ENCODE measurements at regions not wholly inside any gene's neighbourhood (a gene's known extent, or its start where the extent isn't known, plus 50 kb on each side); places are given as distances from the start of the nearest gene placed in this dataset.

DNA sequence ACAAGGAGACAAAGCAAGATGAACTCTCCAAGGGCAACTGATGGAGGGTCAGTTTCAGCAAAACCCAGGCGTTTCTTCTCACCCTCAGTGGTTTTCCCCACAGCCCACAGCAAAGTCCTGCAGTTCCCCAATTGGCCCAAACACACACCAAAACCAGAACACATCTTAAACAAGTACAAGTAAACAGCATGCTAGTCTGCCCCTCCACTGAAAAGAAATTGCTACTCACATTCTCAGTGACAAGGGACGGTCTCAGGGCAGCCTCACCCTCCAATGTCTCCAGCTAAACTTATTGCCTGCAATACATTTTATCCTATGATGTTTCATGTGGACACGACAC lies 300.6 kb upstream of the IRX3 start:
- no peak overlapping the region for H3K4me3 ChIP-seq (ENCODE audit: low read depth, low read length)
- DNase-seq (ENCODE audit: low read depth): no peak
- no peak for TF ChIP-seq POLR2A (IDR thresholded peaks at IDR 0.05; ENCODE audit: extremely low read depth, insufficient read length)
- TF ChIP-seq MYC (IDR thresholded peaks at IDR 0.05; ENCODE audit: low read depth, low read length): no peak
- TF ChIP-seq CTCF (IDR thresholded peaks at IDR 0.05; ENCODE audit: low read depth, low read length): no peak

- no peak for TF ChIP-seq MYC (IDR thresholded peaks at IDR 0.05; ENCODE audit: low read depth, low read length)
- no peak for TF ChIP-seq POLR2A (IDR thresholded peaks at IDR 0.05; ENCODE audit: extremely low read depth, insufficient read length)
- no peak for TF ChIP-seq MAX (IDR thresholded peaks at IDR 0.05; ENCODE audit: low read depth, low read length)
- TF ChIP-seq CTCF (IDR thresholded peaks at IDR 0.05; ENCODE audit: low read depth, low read length): no peak
- no peak overlapping the region for H3K4me3 ChIP-seq (ENCODE audit: low read depth, low read length)
- no peak for DNase-seq (ENCODE audit: low read depth)
Measured at GRCh38 chr16:54586474-54587175, 300.0 kb upstream of the IRX3 start.

GRCh38 chr16:54585998-54586340 lies 299.4 kb upstream of the IRX3 start:
- H3K4me3 ChIP-seq (ENCODE audit: low read depth, low read length): no peak overlapping the region
- DNase-seq (ENCODE audit: low read depth): no peak
- no peak for TF ChIP-seq MAX (IDR thresholded peaks at IDR 0.05; ENCODE audit: low read depth, low read length)
- no peak for TF ChIP-seq CTCF (IDR thresholded peaks at IDR 0.05; ENCODE audit: low read depth, low read length)
- no peak for TF ChIP-seq MYC (IDR thresholded peaks at IDR 0.05; ENCODE audit: low read depth, low read length)
- TF ChIP-seq POLR2A (IDR thresholded peaks at IDR 0.05; ENCODE audit: extremely low read depth, insufficient read length): no peak

DNA sequence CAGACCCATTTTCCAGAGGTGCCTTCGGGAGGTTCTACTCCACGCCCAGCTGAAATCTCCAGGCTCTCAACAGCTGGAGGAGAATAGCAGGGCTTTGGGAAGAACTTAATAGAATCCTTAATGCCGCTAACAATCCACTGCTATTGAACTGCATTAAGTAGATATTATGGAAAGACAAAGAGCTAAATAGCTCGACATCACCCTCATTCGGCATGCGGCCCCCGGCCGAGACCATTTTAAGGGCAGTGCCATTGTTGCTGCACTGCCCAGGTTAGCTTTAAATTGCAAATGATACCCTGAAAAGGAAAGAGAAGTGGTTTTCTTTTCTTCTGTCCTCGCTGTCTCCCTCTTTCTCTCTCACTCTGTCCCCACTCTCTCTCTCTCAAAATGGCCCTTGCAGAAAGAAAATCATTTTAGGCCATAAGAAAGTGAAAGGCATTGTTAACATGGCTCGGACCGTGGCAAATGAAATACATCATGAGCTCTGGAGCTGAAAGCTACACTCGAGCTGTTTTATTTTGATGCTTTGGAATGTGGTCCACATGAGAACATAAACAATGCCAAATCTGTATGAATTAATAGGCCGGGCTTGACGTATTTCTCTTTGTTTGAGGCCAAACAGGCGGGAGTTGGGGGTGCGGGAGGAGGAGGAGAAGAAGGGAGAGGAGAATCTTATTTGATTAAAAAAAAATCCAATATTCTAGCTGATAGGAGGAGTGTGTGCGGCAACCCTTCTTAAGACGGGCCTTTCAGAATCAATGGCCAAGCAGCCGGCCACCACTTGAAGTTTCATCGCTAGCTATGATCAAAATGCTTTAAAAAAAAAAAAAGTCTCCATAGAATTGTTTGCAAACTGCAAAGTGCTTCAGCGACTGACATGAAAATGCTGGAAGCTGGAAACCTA lies 298.8 kb upstream of the IRX3 start:
- DNase-seq (ENCODE audit: low read depth): no peak
- no peak for TF ChIP-seq POLR2A (IDR thresholded peaks at IDR 0.05; ENCODE audit: extremely low read depth, insufficient read length)
- TF ChIP-seq CTCF (IDR thresholded peaks at IDR 0.05; ENCODE audit: low read depth, low read length): no peak
- no peak overlapping the region for H3K4me3 ChIP-seq (ENCODE audit: low read depth, low read length)

GRCh38 chr16:54584121-54584520 lies 297.5 kb upstream of the IRX3 start:
- TF ChIP-seq CTCF (IDR thresholded peaks at IDR 0.05; ENCODE audit: low read depth, low read length) (no peak), POLR2A (IDR thresholded peaks at IDR 0.05; ENCODE audit: extremely low read depth, insufficient read length) (no peak), MAX (IDR thresholded peaks at IDR 0.05; ENCODE audit: low read depth, low read length) (no peak), MYC (IDR thresholded peaks at IDR 0.05; ENCODE audit: low read depth, low read length) (no peak)
- H3K4me3 ChIP-seq (ENCODE audit: low read depth, low read length): no peak overlapping the region
- no peak for DNase-seq (ENCODE audit: low read depth)
